GM19193 (cell line): ENCODE measurements at regions not wholly inside any gene's neighbourhood (a gene's known extent, or its start where the extent isn't known, plus 50 kb on each side); places are given as distances from the start of the nearest gene placed in this dataset.

ENCODE experiments used
- POLR2A ChIP-seq: IDR thresholded peaks from 4 replicates; pipeline ENCODE4 v1.6.1; 2011; ENCODE audit not compliant: insufficient read depth, insufficient read length; ENCODE audit errors: extremely low read depth

DNA sequence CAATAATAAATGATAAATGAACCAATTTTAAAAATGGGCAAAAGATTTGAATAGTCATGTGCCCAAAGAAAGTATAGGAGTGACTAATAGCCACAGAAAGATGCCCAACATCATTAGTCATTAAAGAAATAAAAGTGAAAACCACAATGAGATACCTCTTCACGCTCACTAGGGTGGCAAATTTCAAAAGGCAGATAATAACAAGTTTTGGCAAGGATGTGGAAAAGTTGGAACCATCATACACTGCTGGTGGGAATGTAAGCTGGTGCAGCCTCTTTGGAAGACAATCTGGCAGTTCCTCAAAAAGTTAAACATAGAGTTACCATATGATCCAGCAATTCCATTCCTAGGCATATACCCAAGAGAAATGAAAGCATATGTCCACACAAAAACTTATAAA, 1819.8 kb downstream of the MAT2B start:
- TF ChIP-seq POLR2A, result no peak

GRCh38 chr5:165327631-165328030, 1822.2 kb downstream of the MAT2B start:
- TF ChIP-seq POLR2A, result no peak

GRCh38 chr5:165328846-165329245, 1823.4 kb downstream of the MAT2B start:
- no peak for TF ChIP-seq POLR2A

GRCh38 chr5:165333623-165334022, 1828.2 kb downstream of the MAT2B start:
- TF ChIP-seq POLR2A, result no peak

GRCh38 chr5:165334201-165334600, 1828.8 kb downstream of the MAT2B start:
- TF ChIP-seq POLR2A, result no peak

DNA sequence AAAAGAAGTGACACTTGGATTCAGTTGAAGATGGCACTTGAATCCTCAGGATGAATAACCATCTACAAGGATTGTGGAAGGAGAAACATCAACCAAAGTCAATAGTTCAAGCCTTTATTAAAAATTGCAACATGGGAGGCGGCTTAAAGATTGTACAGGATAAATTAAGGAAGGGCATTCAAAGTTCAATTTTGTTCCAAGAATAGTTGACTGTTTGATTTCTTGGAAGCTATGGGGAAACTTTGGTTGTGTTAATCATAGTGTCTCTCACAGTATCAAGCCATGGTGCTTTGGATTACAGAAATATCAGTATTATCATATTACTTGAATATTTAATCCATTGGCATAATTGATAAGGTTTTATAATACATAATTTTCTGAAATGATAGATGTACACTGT, 1844.3 kb downstream of the MAT2B start:
- no peak for TF ChIP-seq POLR2A

DNA sequence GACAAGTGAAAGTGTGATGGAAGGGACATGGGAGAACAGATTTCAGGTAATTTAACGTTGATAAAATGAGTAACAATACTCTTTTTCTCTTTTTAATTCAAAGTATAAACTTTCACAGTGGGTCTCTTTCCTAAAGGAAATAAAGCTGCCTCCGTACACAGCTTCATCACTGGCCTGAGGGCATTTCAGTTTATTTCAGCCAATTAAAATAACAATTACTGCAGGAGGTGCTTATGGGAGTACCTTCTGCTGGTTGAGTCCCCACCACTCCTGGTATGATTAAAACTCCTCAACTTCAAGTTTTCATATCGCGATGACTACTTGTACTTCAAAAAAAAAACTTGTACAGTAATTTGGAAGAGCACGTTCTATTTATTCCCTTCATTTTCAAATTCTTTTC, 1845.9 kb downstream of the MAT2B start:
- TF ChIP-seq POLR2A, result no peak

GRCh38 chr5:165360366-165360765, 1854.9 kb downstream of the MAT2B start:
- TF ChIP-seq POLR2A, result no peak

DNA sequence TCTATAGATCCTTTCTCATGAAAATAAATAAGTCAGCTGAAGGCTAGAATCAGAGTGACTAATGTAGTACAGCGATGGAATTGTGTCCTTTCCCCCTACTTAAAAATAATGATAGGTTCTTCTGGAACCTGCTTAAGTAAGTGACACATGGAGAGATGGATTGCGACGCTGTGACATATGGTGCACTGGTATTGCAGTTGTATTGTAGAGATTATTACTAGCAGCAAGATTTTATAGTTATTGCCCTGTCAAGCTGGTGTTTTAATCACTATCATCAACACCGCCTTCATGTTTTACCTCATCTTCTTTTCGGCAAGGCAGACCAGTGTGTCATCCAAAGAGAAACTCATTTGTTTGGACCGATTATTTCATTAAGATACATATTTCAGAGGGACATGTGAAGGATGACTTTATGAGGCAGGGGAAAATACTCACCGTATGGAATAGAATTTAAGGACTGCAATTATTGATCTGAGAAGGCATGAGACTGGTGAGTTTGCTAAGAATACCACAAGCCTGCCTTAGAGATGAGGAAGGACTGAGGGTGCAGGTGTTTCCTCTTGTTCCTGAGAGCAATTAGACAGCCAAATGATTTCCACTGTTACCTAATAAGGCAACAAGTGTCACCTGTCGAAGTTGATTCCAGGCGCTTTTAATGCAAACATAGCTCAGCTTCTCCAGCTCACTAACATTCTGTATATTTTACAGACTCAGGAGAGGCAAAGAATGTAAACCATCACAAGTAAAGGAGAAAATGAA, 1855.5 kb downstream of the MAT2B start:
- no peak for TF ChIP-seq POLR2A

DNA sequence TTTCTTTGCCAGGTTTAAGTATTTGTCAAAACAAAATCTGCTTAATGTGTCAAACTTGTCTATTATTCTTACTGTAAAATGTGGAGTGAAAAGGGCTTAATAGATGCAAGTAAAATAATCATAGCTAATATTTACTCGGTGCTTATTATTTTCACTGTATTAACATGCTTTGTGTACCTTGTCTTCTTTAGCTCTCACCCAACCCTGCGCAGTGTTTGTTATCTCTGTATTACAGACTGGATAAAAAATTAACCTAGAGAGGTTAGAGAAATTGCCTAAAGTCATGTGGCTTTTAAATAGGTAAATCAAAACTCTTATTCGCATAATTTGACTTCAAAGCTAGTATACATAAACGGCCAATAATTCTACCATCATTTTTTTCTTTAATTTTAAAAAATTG, 1864.8 kb downstream of the MAT2B start:
- TF ChIP-seq POLR2A, result no peak

GRCh38 chr5:165370794-165371193, 1865.4 kb downstream of the MAT2B start:
- no peak for TF ChIP-seq POLR2A

GRCh38 chr5:165375201-165375600, 1869.8 kb downstream of the MAT2B start:
- TF ChIP-seq POLR2A, result no peak

GRCh38 chr5:165393839-165394238, 1888.4 kb downstream of the MAT2B start:
- TF ChIP-seq POLR2A, result no peak

GRCh38 chr5:165397516-165397915, 1892.1 kb downstream of the MAT2B start:
- TF ChIP-seq POLR2A, result no peak

DNA sequence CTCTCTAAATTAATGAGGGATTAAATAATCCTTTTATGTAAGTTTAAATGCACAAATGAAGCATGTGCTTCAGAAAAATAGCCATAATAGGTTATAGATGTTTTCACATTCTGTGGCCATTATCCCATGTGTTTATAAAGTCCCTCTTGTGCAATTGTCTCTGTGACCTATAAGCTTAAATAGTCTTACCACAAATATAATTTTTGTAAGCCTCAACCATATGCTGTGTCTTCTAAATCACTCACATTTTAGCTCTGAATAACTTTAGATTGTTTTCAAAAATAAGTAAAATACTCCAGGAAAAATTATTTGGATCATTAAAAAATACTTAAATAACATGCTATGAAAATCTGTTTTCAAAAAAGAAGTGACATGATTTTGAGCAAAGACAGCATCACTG, 1894.7 kb downstream of the MAT2B start:
- no peak for TF ChIP-seq POLR2A

DNA sequence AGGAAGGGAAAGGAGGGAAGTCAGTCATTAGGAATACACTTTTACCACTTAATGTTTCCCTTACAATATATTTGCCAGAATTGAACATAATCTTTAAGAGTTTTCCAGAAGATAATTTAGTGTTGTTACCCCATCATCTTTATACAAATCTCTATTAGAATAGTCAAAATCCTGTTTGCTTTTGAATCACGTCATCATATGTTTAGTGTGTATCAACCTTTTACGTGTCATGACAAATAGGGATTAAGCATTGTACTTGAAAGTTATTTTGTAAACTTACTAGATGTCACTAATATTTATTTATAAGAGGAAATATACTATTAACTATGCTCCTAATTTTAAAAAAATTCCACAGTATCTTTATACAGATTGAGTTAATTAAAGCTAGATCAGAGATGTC, 1899.5 kb downstream of the MAT2B start:
- no peak for TF ChIP-seq POLR2A

DNA sequence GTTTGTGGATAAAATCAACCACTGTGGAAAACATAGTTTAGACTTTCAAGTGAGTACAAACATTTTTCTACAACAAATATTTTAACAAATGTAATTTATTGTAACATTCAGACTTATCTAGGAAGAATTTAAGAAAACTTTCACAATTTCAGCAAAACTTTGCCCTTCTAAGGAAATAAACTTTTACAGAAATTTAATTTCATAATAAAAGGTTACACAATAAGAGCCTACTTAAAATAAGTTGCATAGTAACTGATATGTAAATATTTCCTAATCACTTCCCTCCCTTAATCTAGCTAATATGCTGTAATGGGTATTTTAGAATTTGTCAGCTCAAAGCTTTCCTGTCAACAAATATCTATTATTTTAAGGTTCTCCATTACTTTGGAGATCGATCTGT, 1899.9 kb downstream of the MAT2B start:
- no peak for TF ChIP-seq POLR2A
